Duodenal mucosa (tissue), 2 donors: ENCODE measurements at regions not wholly inside any gene's neighbourhood (a gene's known extent, or its start where the extent isn't known, plus 50 kb on each side); places are given as distances from the start of the nearest gene placed in this dataset.

Source experiments
- H3K27ac ChIP-seq: one replicate; pipeline ENCODE4 v1.7.0; 2013; ENCODE audit warnings: low read depth, low read length
- H3K27me3 ChIP-seq, 2 donors: one replicate each; pipeline ENCODE4 v1.7.0; 2013; ENCODE audit warnings: low read length in 2 of 2, control low read depth in 1 of 2; ENCODE audit not compliant: insufficient read depth in 2 of 2, control insufficient read depth in 1 of 2
- H3K36me3 ChIP-seq, 2 donors: one replicate each; pipeline ENCODE4 v1.7.0; 2013; ENCODE audit warnings: low read length in 2 of 2, control low read depth in 1 of 2; ENCODE audit not compliant: insufficient read depth in 2 of 2, control insufficient read depth in 1 of 2
- H3K4me1 ChIP-seq, 2 donors: one replicate each; pipeline ENCODE4 v1.7.0; 2013; ENCODE audit warnings: low read length in 2 of 2, control low read depth in 1 of 2; ENCODE audit not compliant: insufficient read depth in 2 of 2, control insufficient read depth in 1 of 2
- H3K4me3 ChIP-seq, 2 donors: one replicate each; pipeline ENCODE4 v1.7.0; 2013; ENCODE audit warnings: low read length in 2 of 2, low read depth in 1 of 2
- H3K9ac ChIP-seq, 2 donors: one replicate each; pipeline ENCODE4 v1.7.0; 2013; ENCODE audit warnings: low read length in 2 of 2, low read depth in 1 of 2
- H3K9me3 ChIP-seq, 2 donors: one replicate each; pipeline ENCODE4 v1.7.0; 2013; ENCODE audit warnings: low read length in 2 of 2, control low read depth in 1 of 2; ENCODE audit not compliant: control insufficient read depth in 1 of 2

GRCh38 chr9:79286992-79287707, 284.6 kb upstream of the TLE4 start:
- Histone ChIP-seq H3K4me1 (no peaks in the 10 kb centered on the region), H3K36me3 (no peaks in the 10 kb centered on the region), H3K4me3 (no peak overlapping the region), H3K27ac (no peak overlapping the region), H3K9ac (no peak overlapping the region), H3K27me3 (no peaks in the 10 kb centered on the region), H3K9me3 (no peaks in the 10 kb centered on the region)

- Histone ChIP-seq H3K4me1 (no peaks in the 10 kb centered on the region), H3K27ac (no peak overlapping the region), H3K36me3 (no peaks in the 10 kb centered on the region), H3K9me3 (no peaks in the 10 kb centered on the region), H3K27me3 (no peaks in the 10 kb centered on the region), H3K9ac (no peak overlapping the region), H3K4me3 (no peak overlapping the region)
Measured at GRCh38 chr9:79287708-79288290, 284.0 kb upstream of the TLE4 start.

GRCh38 chr9:79289856-79290255, 281.9 kb upstream of the TLE4 start:
- no peaks in the 10 kb centered on the region for H3K36me3 ChIP-seq
- no peak overlapping the region for H3K4me3 ChIP-seq
- H3K9me3 ChIP-seq, result no peaks in the 10 kb centered on the region
- H3K4me1 ChIP-seq, result no peaks in the 10 kb centered on the region
- H3K27me3 ChIP-seq, result no peaks in the 10 kb centered on the region
- H3K27ac ChIP-seq, result no peak overlapping the region
- no peak overlapping the region for H3K9ac ChIP-seq

GRCh38 chr9:79292731-79293280, 279.0 kb upstream of the TLE4 start:
- Histone ChIP-seq H3K9me3 (no peaks in the 10 kb centered on the region), H3K4me3 (no peak overlapping the region), H3K27ac (no peak overlapping the region), H3K27me3 (no peaks in the 10 kb centered on the region), H3K9ac (no peak overlapping the region), H3K36me3 (no peaks in the 10 kb centered on the region), H3K4me1 (no peaks in the 10 kb centered on the region)

- Histone ChIP-seq H3K36me3 (no peaks in the 10 kb centered on the region), H3K4me1 (no peaks in the 10 kb centered on the region), H3K27me3 (no peaks in the 10 kb centered on the region), H3K27ac (no peak overlapping the region), H3K9me3 (no peaks in the 10 kb centered on the region), H3K9ac (no peak overlapping the region), H3K4me3 (no peak overlapping the region)
Measured at GRCh38 chr9:79300068-79300467, 271.7 kb upstream of the TLE4 start.

- H3K4me3 ChIP-seq, result no peak overlapping the region
- no peak overlapping the region for H3K27ac ChIP-seq
- H3K36me3 ChIP-seq, result no peaks in the 10 kb centered on the region
- no peak overlapping the region for H3K9ac ChIP-seq
- no peaks in the 10 kb centered on the region for H3K27me3 ChIP-seq
- no peaks in the 10 kb centered on the region for H3K9me3 ChIP-seq
- H3K4me1 ChIP-seq, result no peaks in the 10 kb centered on the region
Measured at GRCh38 chr9:79301085-79301484, 270.7 kb upstream of the TLE4 start.

GRCh38 chr9:79301551-79302391, 270.0 kb upstream of the TLE4 start:
- no peaks in the 10 kb centered on the region for H3K36me3 ChIP-seq
- no peak overlapping the region for H3K9ac ChIP-seq
- H3K4me1 ChIP-seq, result no peaks in the 10 kb centered on the region

GRCh38 chr9:79302569-79302968, 269.2 kb upstream of the TLE4 start:
- no peaks in the 10 kb centered on the region for H3K27me3 ChIP-seq
- no peak overlapping the region for H3K9ac ChIP-seq
- no peaks in the 10 kb centered on the region for H3K4me1 ChIP-seq
- no peaks in the 10 kb centered on the region for H3K36me3 ChIP-seq
- H3K9me3 ChIP-seq, result no peaks in the 10 kb centered on the region
- H3K27ac ChIP-seq, result no peak overlapping the region
- no peak overlapping the region for H3K4me3 ChIP-seq

More at GRCh38 chr9:79301551-79302391, 270.0 kb upstream of the TLE4 start:
- Histone ChIP-seq H3K27ac (no peak overlapping the region), H3K4me3 (no peak overlapping the region), H3K27me3 (no peaks in the 10 kb centered on the region), H3K9me3 (no peaks in the 10 kb centered on the region)

- Histone ChIP-seq H3K27me3 (no peaks in the 10 kb centered on the region), H3K4me1 (no peaks in the 10 kb centered on the region), H3K9me3 (no peaks in the 10 kb centered on the region), H3K36me3 (no peaks in the 10 kb centered on the region), H3K9ac (no peak overlapping the region), H3K27ac (no peak overlapping the region), H3K4me3 (no peak overlapping the region)
Measured at GRCh38 chr9:79308012-79308411, 263.8 kb upstream of the TLE4 start.
